A549 (cell line): ENCODE measurements at regions not wholly inside any gene's neighbourhood (a gene's known extent, or its start where the extent isn't known, plus 50 kb on each side); places are given as distances from the start of the nearest gene placed in this dataset.

ENCODE experiments used
- CBX8 ChIP-seq: fragments of 200-600 bp; sonication (generic); IDR thresholded peaks from 2 replicates; pipeline ENCODE4 v1.6.1; 2016
- CTCF ChIP-seq: fragments of >200 bp; sonication (Bioruptor Twin); formaldehyde crosslinking; IDR thresholded peaks from 3 replicates; pipeline ENCODE4 v1.5.1; 2016
- MAFK ChIP-seq: fragments of 450-650 bp; IDR thresholded peaks from 2 replicates; pipeline ENCODE4 v1.6.1; 2014; ENCODE audit not compliant: partially characterized antibody
- RAD21 ChIP-seq, 2 experiments: fragments of >200 bp in 1 of 2; sonication (Bioruptor Twin) in 1 of 2; formaldehyde crosslinking in 1 of 2; IDR thresholded peaks in 1 of 2; conservative IDR thresholded peaks in 1 of 2; 2 replicates in 1 of 2; 3 replicates in 1 of 2; pipeline ENCODE4 v1.6.1; 2012 to 2018; ENCODE audit warnings: inconsistent platforms in 1 of 2

GRCh38 chr3:177279118-177279815 lies 82.0 kb upstream of the TBL1XR1 start:
- TF ChIP-seq CTCF: no peak
- no peak for TF ChIP-seq MAFK
- no peak for TF ChIP-seq CBX8
- TF ChIP-seq RAD21 (conservative IDR thresholded peaks at IDR 0.05 in 1 of 2, IDR thresholded peaks at IDR 0.05 in 1 of 2): no peak
